ENCODE measurements at regions not wholly inside any gene's neighbourhood (a gene's known extent, or its start where the extent isn't known, plus 50 kb on each side); places are given as distances from the start of the nearest gene placed in this dataset.

- Mint-ChIP-seq H3K27ac (ENCODE audit: low read depth, unreplicated experiment) (no peak overlapping the region), H3K9me3 (ENCODE audit: unreplicated experiment) (peaks cover 21% of the 10 kb centered on the region), H3K4me3 (ENCODE audit: unreplicated experiment) (no peak overlapping the region), H3K36me3 (ENCODE audit: insufficient read depth, unreplicated experiment) (no peaks in the 10 kb centered on the region), H3K27me3 (ENCODE audit: insufficient read depth, unreplicated experiment) (no peaks in the 10 kb centered on the region), H3K4me1 (ENCODE audit: insufficient read depth, unreplicated experiment) (no peaks in the 10 kb centered on the region)
- ChIA-PET CTCF (no interaction called here), POLR2A (no interaction called here)
- no TSS peak for BruUV-seq (replicated peaks)
- intact Hi-C loops (cut with micrococcal nuclease): no loop called here
- TF ChIP-seq, protein P1, sequence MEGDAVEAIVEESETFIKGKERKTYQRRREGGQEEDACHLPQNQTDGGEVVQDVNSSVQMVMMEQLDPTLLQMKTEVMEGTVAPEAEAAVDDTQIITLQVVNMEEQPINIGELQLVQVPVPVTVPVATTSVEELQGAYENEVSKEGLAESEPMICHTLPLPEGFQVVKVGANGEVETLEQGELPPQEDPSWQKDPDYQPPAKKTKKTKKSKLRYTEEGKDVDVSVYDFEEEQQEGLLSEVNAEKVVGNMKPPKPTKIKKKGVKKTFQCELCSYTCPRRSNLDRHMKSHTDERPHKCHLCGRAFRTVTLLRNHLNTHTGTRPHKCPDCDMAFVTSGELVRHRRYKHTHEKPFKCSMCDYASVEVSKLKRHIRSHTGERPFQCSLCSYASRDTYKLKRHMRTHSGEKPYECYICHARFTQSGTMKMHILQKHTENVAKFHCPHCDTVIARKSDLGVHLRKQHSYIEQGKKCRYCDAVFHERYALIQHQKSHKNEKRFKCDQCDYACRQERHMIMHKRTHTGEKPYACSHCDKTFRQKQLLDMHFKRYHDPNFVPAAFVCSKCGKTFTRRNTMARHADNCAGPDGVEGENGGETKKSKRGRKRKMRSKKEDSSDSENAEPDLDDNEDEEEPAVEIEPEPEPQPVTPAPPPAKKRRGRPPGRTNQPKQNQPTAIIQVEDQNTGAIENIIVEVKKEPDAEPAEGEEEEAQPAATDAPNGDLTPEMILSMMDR (IDR thresholded peaks at IDR 0.05; ENCODE audit: unreplicated experiment): no peak
- DNase-seq (ENCODE audit: unreplicated experiment): no peak
Measured at GRCh38 chrX:75642811-75643361, 120.0 kb upstream of the ZDHHC15 start.

- DNase-seq (ENCODE audit: unreplicated experiment): no peak
- POLR2A ChIA-PET: interaction anchor here (0.6 kb wide), 1 partner anchor 281 kb away, joined by 4 read pairs; no protein-coding TSS in a partner anchor
- no peaks in the 10 kb centered on the region for H3K4me1 Mint-ChIP-seq (ENCODE audit: insufficient read depth, unreplicated experiment)
- H3K9me3 Mint-ChIP-seq (ENCODE audit: unreplicated experiment): peaks cover 26% of the 10 kb centered on the region
- TF ChIP-seq, protein P1 (IDR thresholded peaks at IDR 0.05; ENCODE audit: unreplicated experiment): no peak
- no peaks in the 10 kb centered on the region for H3K27me3 Mint-ChIP-seq (ENCODE audit: insufficient read depth, unreplicated experiment)
- CTCF ChIA-PET: no interaction called here
- intact Hi-C loops (cut with micrococcal nuclease): no loop called here
- H3K27ac Mint-ChIP-seq (ENCODE audit: low read depth, unreplicated experiment): no peak overlapping the region
- H3K4me3 Mint-ChIP-seq (ENCODE audit: unreplicated experiment): no peak overlapping the region
- no peaks in the 10 kb centered on the region for H3K36me3 Mint-ChIP-seq (ENCODE audit: insufficient read depth, unreplicated experiment)
- no TSS peak for BruUV-seq (replicated peaks)
Measured at GRCh38 chrX:75638332-75638731, 115.5 kb upstream of the ZDHHC15 start.

DNA sequence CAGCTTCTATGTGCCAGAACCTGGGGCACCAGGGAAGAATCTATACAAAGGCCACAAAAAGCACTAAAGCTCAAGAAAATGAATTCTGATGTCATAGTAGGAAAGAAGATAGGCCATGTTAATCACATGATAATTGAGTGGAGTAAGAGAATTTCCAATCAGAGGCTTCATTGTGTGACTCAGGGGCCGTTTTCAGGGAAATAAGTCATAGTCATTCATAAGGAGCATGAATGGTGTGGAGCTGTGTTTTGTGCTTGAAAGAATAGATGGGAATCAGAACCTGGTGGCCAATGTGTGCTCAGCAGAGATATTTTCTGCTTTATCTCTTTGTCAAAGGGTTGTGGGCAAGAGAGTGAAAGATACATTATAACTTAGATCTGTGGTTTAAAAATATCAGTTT is 102.4 kb upstream of the ZDHHC15 start:
- Mint-ChIP-seq H3K27me3 (ENCODE audit: insufficient read depth, unreplicated experiment) (no peaks in the 10 kb centered on the region), H3K4me1 (ENCODE audit: insufficient read depth, unreplicated experiment) (no peaks in the 10 kb centered on the region), H3K27ac (ENCODE audit: low read depth, unreplicated experiment) (no peak overlapping the region), H3K4me3 (ENCODE audit: unreplicated experiment) (no peak overlapping the region), H3K9me3 (ENCODE audit: unreplicated experiment) (peaks cover 25% of the 10 kb centered on the region), H3K36me3 (ENCODE audit: insufficient read depth, unreplicated experiment) (no peaks in the 10 kb centered on the region)
- no TSS peak for BruUV-seq (replicated peaks)
- no peak for DNase-seq (ENCODE audit: unreplicated experiment)
- TF ChIP-seq, protein P1 (IDR thresholded peaks at IDR 0.05; ENCODE audit: unreplicated experiment): no peak
- intact Hi-C loops (cut with micrococcal nuclease): no loop called here
- POLR2A ChIA-PET: no interaction called here
- CTCF ChIA-PET: interaction anchor here (1.2 kb wide), 1 partner anchor 44 kb away, joined by 4 read pairs; no protein-coding TSS in a partner anchor

GRCh38 chrX:75623535-75623934 is 100.7 kb upstream of the ZDHHC15 start:
- H3K4me3 Mint-ChIP-seq (ENCODE audit: unreplicated experiment): no peak overlapping the region
- BruUV-seq (replicated peaks): no TSS peak
- H3K36me3 Mint-ChIP-seq (ENCODE audit: insufficient read depth, unreplicated experiment): no peaks in the 10 kb centered on the region
- no peak for DNase-seq (ENCODE audit: unreplicated experiment)
- peaks cover 29% of the 10 kb centered on the region for H3K9me3 Mint-ChIP-seq (ENCODE audit: unreplicated experiment)
- H3K27ac Mint-ChIP-seq (ENCODE audit: low read depth, unreplicated experiment): no peak overlapping the region
- POLR2A ChIA-PET: no interaction called here
- CTCF ChIA-PET: no interaction called here
- H3K27me3 Mint-ChIP-seq (ENCODE audit: insufficient read depth, unreplicated experiment): no peaks in the 10 kb centered on the region
- TF ChIP-seq, protein P1 (IDR thresholded peaks at IDR 0.05; ENCODE audit: unreplicated experiment): no peak
- H3K4me1 Mint-ChIP-seq (ENCODE audit: insufficient read depth, unreplicated experiment): no peaks in the 10 kb centered on the region
- intact Hi-C loops (cut with micrococcal nuclease): no loop called here

Data from MCF 10A (cell line).